Activated CD8-positive, alpha-beta memory T cell treated with anti-CD3 and anti-CD28 coated beads for 24 hours (primary cell): ENCODE measurements at regions not wholly inside any gene's neighbourhood (a gene's known extent, or its start where the extent isn't known, plus 50 kb on each side); places are given as distances from the start of the nearest gene placed in this dataset.
"Not testable (repeated sequence)": the region's sequence is repeated elsewhere in the genome, so short reads cannot be mapped to it uniquely, and the experiment has no call there.

Experiments used
- DNase-seq: peaks from one replicate; pipeline ENCODE4 v3.0.0-alpha.2; 2020

- no peak for DNase-seq
Observed at GRCh38 chr10:23885853-23886252, 323.1 kb upstream of the KIAA1217 start.

GRCh38 chr10:23886355-23886754 is 322.6 kb upstream of the KIAA1217 start:
- DNase-seq, result no peak

- no peak for DNase-seq
Observed at GRCh38 chr10:23891301-23891700, 317.6 kb upstream of the KIAA1217 start.

GRCh38 chr10:23892296-23892695 is 316.6 kb upstream of the KIAA1217 start:
- no peak for DNase-seq

- no peak for DNase-seq
Observed at GRCh38 chr10:23897267-23897666, 311.7 kb upstream of the KIAA1217 start.

GRCh38 chr10:23897861-23898260 is 311.1 kb upstream of the KIAA1217 start:
- DNase-seq, result no peak

GRCh38 chr10:23899166-23899565 is 309.8 kb upstream of the KIAA1217 start:
- DNase-seq, result no peak

- DNase-seq, result no peak
Observed at GRCh38 chr10:23910291-23910690, 298.6 kb upstream of the KIAA1217 start.

GRCh38 chr10:23912884-23913404 is 296.0 kb upstream of the KIAA1217 start:
- DNase-seq, result no peak

GRCh38 chr10:23914641-23915040 is 294.3 kb upstream of the KIAA1217 start:
- DNase-seq, result no peak

GRCh38 chr10:23917251-23917840 is 291.6 kb upstream of the KIAA1217 start:
- DNase-seq, result no peak

- no peak for DNase-seq
Observed at GRCh38 chr10:23918090-23918723, 290.7 kb upstream of the KIAA1217 start.

- no peak for DNase-seq
Observed at GRCh38 chr10:23918839-23919238, 290.1 kb upstream of the KIAA1217 start.

GRCh38 chr10:23927576-23928325 is 281.2 kb upstream of the KIAA1217 start:
- no peak for DNase-seq

- not testable (repeated sequence) for DNase-seq
Observed at GRCh38 chr10:23934023-23934422, 274.9 kb upstream of the KIAA1217 start.

- no peak for DNase-seq
Observed at GRCh38 chr10:23945845-23946244, 263.1 kb upstream of the KIAA1217 start.

- DNase-seq, result no peak
Observed at GRCh38 chr10:23951841-23952240, 257.1 kb upstream of the KIAA1217 start.

- DNase-seq, result no peak
Observed at GRCh38 chr10:23955456-23956225, 253.3 kb upstream of the KIAA1217 start.

GRCh38 chr10:23965123-23965522 is 243.8 kb upstream of the KIAA1217 start:
- no peak for DNase-seq

- DNase-seq, result no peak
Observed at GRCh38 chr10:23965880-23966279, 243.1 kb upstream of the KIAA1217 start.

GRCh38 chr10:23966504-23967051 is 242.4 kb upstream of the KIAA1217 start:
- no peak for DNase-seq

GRCh38 chr10:23968301-23968700 is 240.6 kb upstream of the KIAA1217 start:
- DNase-seq, result no peak

GRCh38 chr10:23974746-23975272 is 234.1 kb upstream of the KIAA1217 start:
- DNase-seq, result no peak
